ACHN (cell line): ENCODE measurements at regions not wholly inside any gene's neighbourhood (a gene's known extent, or its start where the extent isn't known, plus 50 kb on each side); places are given as distances from the start of the nearest gene placed in this dataset.
"Not testable (repeated sequence)": the region's sequence is repeated elsewhere in the genome, so short reads cannot be mapped to it uniquely, and the experiment has no call there.

Experiments
- DNase-seq: peaks from one replicate; pipeline ENCODE4 v3.0.0-alpha.2; 2015
- in situ Hi-C: cut with HindIII; loops from 2 replicates; pipeline ENCODE4 v1.10.0; 2017; ENCODE audit warnings: low sequenced_read_pairs, low pct_ligation_motif_present, low pct_unique_long_range_greater_than_20kb

- DNase-seq: no peak
- in situ Hi-C loops: loop anchor here (25.0 kb wide), 2 partner anchors 556 to 756 kb away; partner anchors contain the start of gene SEMA3C
Observed at GRCh38 chr7:81467964-81468363, 301.9 kb downstream of the HGF start.

DNA sequence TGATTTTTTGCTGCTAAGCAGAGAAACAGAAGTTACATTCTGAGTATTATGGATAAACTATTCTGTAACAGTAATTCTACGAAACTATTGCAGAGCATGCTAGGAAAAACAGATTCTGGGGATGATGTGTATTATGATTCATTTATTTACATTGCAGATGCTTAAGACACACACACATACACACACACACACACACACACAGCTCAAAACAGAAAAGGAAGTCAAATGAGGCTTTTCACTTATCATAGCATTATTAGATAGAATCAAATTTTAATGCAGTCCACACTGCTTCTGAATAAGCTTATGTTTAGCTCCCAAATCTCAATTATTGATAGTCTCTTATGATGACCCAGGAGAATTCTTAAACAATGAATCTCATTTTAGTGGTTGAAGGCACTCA, 307.2 kb downstream of the HGF start:
- in situ Hi-C loops: loop anchor here (25.0 kb wide), 2 partner anchors 550 to 750 kb away; partner anchors contain the start of gene SEMA3C
- no peak for DNase-seq

- DNase-seq: no peak
- in situ Hi-C loops: loop anchor here (25.0 kb wide), 2 partner anchors 548 to 748 kb away; partner anchors contain the start of gene SEMA3C
Observed at GRCh38 chr7:81460250-81461045, 309.4 kb downstream of the HGF start.

- in situ Hi-C loops: loop anchor here (25.0 kb wide), 2 partner anchors 547 to 747 kb away; partner anchors contain the start of gene SEMA3C
Observed at GRCh38 chr7:81459485-81459884, 310.4 kb downstream of the HGF start.

DNA sequence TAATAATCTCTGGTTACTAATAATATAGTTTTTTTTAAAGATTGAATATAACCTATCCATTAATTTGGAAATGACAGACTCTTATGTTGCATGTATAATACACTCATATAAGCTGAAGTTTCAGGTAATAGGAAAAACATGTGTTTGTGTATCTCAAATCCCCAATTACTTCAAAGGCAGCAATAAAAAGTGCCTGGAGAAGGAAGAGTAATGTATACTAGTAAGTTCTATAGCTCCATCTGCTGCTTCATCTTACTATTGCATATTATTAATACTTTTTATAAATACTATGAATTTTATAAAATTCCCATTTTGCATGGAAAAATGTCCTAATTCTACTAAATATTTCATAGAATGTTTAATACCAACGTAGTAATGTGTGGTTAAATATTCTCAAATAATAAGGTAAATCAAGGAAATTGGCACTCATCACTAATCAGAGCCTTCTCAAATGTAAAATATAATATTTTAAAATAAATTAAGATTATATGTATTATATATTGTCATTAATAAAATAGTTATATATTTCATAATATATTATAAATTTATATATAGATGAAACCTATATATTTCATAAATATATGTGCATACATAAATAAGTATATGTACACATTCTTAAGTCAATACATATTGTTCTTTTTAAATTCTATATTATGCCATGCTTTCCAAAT, 311.9 kb downstream of the HGF start:
- in situ Hi-C loops: loop anchor here (25.0 kb wide), 2 partner anchors 546 to 746 kb away; partner anchors contain the start of gene SEMA3C
- DNase-seq: peak; percentile 74

More at GRCh38 chr7:81459485-81459884, 310.4 kb downstream of the HGF start:
- DNase-seq: no peak

DNA sequence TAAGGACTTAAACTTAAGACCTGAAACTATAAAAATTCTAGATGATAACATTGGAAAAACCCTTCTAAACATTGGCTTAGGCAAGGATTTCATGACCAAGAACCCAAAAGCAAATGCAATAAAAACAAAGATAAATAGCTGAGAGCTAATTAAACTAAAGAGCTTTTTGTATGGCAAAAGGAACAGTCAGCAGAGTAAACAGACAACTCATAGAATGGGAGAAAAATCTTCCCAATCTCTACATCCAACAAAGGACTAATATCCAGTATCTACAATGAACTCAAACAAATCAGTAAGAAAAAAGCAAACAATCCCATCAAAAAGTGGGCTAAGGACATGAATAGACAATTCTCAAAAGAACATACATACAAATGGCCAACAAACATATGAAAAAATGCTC, 316.1 kb downstream of the HGF start:
- not testable (repeated sequence) for DNase-seq
- in situ Hi-C loops: loop anchor here (25.0 kb wide), 2 partner anchors 541 to 741 kb away; partner anchors contain the start of gene SEMA3C

DNA sequence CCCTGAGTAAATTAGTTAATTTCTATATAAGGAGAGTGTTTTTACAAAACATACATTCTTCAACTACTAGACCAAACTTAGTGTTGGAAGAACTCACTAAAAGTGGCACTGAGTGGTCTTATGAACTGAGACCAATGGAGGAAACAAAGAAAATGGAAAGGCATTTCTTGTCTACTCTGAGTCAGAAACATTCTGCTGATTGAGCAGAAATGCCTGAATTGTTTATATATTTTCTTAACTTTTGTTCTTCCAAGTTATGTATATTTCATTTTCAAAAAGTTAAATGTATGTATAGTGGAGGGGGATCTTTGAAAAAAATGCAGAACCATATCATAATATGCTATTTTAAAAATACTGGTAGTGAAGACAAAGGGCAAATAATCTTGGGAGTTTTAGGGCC, 320.7 kb downstream of the HGF start:
- in situ Hi-C loops: no loop called here
- no peak for DNase-seq

DNA sequence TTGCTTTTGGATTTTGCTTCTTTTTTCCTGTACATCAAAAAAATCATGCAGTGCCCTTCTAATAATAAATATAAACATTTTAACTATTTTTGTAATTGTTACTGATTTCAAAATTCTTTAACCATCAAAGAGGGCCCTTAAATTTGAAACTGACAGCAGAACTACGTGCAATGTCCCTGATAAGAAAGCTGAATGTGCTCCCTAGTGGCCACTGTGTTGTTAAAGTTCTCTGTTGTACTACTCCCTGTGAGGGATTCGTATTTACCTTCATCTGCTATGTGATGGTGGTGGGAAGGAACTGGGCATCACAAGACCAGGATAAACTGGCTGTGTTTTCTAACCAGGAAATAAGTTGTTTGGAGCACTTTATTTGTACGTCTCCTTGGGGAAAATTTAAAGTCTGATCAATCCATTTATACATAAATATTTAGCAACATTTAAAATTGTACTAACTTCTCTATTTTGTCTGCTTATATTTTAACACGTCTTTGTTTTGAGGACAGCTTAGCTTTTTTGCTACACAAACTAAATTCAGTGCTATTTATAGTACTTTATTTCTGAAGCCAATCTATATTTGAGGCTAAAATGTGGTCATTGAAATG, 322.4 kb downstream of the HGF start:
- in situ Hi-C loops: no loop called here
- peak; percentile 83 for DNase-seq

- in situ Hi-C loops: no loop called here
Observed at GRCh38 chr7:81446212-81446611, 323.6 kb downstream of the HGF start.

DNA sequence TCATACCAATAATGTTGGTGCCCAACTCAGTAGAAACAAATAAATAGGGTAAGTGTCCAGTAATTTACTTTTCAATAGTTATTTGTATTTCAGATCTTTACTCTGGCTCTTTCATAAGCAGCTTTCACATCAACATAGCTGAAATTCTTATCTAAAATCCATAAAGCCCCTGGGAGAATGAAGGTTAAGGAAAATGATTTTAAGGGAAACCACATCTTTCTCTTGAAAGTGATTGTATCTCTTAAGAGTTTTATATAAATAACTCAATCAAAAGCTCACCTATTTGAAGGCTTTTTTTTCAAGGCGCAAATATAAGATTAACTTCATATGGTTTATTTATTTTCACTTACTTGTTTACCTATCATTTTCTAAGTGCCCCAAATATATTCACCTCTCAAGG, 324.4 kb downstream of the HGF start:
- in situ Hi-C loops: no loop called here

More at GRCh38 chr7:81446212-81446611, 323.6 kb downstream of the HGF start:
- no peak for DNase-seq

GRCh38 chr7:81441750-81442149, 328.1 kb downstream of the HGF start:
- in situ Hi-C loops: no loop called here
- no peak for DNase-seq

More for the DNA sequence above, 324.4 kb downstream of the HGF start:
- DNase-seq: no peak

GRCh38 chr7:81439591-81439990, 330.3 kb downstream of the HGF start:
- in situ Hi-C loops: no loop called here

GRCh38 chr7:81437160-81437559, 332.7 kb downstream of the HGF start:
- in situ Hi-C loops, DNase-seq: not testable (repeated sequence)

More at GRCh38 chr7:81439591-81439990, 330.3 kb downstream of the HGF start:
- no peak for DNase-seq

DNA sequence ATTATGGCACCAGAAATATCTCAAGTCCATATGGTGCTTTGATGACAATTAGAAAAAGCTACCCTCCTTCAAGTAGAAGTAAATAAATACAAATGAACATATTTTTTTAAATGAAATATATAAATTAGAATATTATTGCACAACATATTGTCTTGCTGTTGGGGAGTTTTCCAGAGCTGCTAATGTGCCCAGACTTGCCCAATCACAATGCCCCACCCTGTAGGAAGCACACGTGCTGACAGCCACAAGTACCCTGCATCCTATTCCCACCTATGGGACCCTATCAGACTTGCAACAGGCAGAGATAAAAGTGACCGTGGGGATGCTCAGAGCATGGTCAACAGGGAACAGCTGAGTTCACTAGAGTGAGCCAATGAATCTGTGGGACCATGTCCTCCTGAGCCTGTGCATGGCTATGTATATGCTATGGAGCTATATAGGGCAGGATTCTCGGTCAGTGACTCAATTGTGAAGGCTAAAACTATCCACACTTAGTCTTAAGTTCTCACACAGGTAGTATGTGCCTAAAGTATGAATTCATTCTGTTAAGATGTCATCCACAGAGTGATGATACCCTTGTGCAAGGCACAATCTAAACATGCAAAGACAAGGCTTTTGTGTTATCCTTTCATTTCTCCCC, 336.0 kb downstream of the HGF start:
- in situ Hi-C loops: no loop called here
- no peak for DNase-seq

DNA sequence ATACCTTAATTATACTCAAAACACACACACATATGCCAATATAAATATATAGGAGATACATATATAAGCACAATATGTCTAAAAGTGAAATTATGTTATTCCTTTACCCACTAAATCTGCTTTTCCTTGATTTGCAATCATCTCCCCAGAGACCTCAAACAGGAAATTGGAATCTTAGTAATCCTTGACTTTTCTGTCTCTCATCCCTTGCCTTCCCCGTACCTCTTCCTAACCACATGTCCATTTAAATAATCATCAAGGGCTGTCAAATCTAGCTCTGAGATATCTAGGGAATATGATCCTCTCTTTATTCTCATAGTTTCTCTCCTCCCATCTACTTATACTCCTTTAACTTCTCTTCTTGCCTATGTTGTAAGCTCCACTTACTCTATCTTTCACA, 336.6 kb downstream of the HGF start:
- in situ Hi-C loops: no loop called here

GRCh38 chr7:81430761-81431160, 339.1 kb downstream of the HGF start:
- in situ Hi-C loops: no loop called here
- DNase-seq: no peak

More for the DNA sequence above, 336.6 kb downstream of the HGF start:
- DNase-seq: no peak

DNA sequence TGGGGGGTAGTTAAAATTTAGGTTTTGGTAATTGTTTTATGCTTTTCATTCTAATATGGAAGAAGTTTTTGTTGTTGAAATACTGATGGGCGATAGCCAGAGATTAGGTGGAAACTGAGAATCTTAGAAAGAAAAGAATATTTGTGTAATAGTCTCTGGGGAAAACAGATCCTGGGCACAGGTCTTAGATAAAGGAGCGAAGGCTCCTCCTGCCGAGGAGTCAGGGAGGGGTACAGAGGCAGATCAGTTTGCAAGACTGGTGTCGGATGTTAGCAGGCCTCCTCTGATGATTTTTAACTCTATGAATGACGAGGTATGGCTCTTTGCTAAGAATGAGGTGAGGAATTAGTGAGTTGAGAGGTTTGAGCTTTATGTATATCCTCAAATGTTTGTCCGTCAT, 339.7 kb downstream of the HGF start:
- DNase-seq: no peak

GRCh38 chr7:81427461-81427860, 342.4 kb downstream of the HGF start:
- in situ Hi-C loops: no loop called here
- DNase-seq: no peak

More for the DNA sequence above, 339.7 kb downstream of the HGF start:
- in situ Hi-C loops: no loop called here
